ENCODE measurements at regions not wholly inside any gene's neighbourhood (a gene's known extent, or its start where the extent isn't known, plus 50 kb on each side); places are given as distances from the start of the nearest gene placed in this dataset.

DNA sequence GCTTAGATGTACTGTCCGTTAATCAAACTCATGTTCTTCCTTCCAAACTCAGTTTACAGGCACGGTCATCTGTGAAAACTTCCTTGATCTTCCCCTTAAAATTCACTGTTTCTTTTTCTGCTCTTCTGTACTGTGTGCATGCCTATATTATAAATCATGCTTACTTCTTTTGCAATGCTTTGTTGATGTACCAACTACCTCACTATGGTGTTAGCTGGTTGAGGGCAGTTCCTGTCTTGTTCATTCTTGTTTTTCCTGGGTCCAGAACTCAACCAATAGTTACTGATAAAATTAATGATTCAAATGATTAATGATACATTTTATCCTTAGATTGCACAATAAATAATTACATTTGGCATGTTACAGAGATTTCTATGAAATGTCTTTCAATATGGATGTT is 163.8 kb downstream of the CHRM3 start:
- no peak for ATAC-seq
- ChIA-PET POLR2A (no interaction called here), CTCF (no interaction called here)
- TF ChIP-seq POLR2A (IDR thresholded peaks at IDR 0.05; ENCODE audit: low read length) (no peak), NPAS2 (CRISPR knock-in tag; IDR thresholded peaks at IDR 0.05; ENCODE audit: borderline replicate concordance) (no peak), RFX5 (IDR thresholded peaks at IDR 0.05) (no peak), JUNB (IDR thresholded peaks at IDR 0.05) (no peak), FOSB (CRISPR knock-in tag; IDR thresholded peaks at IDR 0.05) (no peak), RARB (CRISPR knock-in tag; IDR thresholded peaks at IDR 0.05) (no peak), HOXB13 (CRISPR knock-in tag; IDR thresholded peaks at IDR 0.05; ENCODE audit: low read depth) (no peak), FOXS1 (CRISPR knock-in tag; IDR thresholded peaks at IDR 0.05) (no peak)
- Histone ChIP-seq H3K4me2 (no peak overlapping the region), H3K27ac (no peak overlapping the region), H3K4me1 (no peaks in the 10 kb centered on the region), H3K9me3 (no peaks in the 10 kb centered on the region), H3K4me3 (no peak overlapping the region)
- FAIRE-seq = no peak
- whole genome bisulfite sequencing (ENCODE audit: missing lambda C conversion rate) = 44% methylated on average over 2 of the region's 2 CpGs
- DNase-seq (ENCODE audit: low read depth in 1 of 2, low spot score in 1 of 2) = no peak

DNA sequence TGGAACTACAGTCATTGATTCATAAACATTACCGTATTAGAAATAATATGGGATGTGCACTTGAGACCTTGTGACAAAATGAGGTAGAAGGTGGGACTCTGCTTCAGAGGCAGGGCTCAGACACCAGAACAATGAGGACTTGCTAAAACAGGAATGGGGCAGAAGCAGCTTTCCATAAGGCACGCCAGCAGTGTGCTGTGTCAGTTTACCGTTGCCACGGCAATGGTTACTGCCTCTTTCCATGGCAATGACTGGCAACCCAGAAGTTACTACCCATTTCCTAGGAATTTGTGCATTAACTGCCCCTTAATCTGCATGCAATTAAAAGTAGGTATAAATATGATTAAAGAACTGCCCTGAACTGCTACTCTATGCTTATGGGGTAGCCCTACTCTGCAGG is 169.0 kb downstream of the CHRM3 start:
- FAIRE-seq (no peak), DNase-seq (ENCODE audit: low read depth in 1 of 2, low spot score in 1 of 2) (no peak), ATAC-seq (no peak)
- Histone ChIP-seq H3K4me3 (no peak overlapping the region), H3K4me2 (no peak overlapping the region), H3K9me3 (no peaks in the 10 kb centered on the region), H3K27ac (no peak overlapping the region), H3K4me1 (peaks cover 7% of the 10 kb centered on the region; the same call in 2 of the 3 replicates)
- TF ChIP-seq ZSCAN20 (CRISPR knock-in tag; IDR thresholded peaks at IDR 0.05) (no peak), RFX5 (IDR thresholded peaks at IDR 0.05) (peak; percentile 86)
- TF ChIP-seq, protein P1, sequence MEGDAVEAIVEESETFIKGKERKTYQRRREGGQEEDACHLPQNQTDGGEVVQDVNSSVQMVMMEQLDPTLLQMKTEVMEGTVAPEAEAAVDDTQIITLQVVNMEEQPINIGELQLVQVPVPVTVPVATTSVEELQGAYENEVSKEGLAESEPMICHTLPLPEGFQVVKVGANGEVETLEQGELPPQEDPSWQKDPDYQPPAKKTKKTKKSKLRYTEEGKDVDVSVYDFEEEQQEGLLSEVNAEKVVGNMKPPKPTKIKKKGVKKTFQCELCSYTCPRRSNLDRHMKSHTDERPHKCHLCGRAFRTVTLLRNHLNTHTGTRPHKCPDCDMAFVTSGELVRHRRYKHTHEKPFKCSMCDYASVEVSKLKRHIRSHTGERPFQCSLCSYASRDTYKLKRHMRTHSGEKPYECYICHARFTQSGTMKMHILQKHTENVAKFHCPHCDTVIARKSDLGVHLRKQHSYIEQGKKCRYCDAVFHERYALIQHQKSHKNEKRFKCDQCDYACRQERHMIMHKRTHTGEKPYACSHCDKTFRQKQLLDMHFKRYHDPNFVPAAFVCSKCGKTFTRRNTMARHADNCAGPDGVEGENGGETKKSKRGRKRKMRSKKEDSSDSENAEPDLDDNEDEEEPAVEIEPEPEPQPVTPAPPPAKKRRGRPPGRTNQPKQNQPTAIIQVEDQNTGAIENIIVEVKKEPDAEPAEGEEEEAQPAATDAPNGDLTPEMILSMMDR (IDR thresholded peaks at IDR 0.05) = no peak
- TF ChIP-seq, protein P2, sequence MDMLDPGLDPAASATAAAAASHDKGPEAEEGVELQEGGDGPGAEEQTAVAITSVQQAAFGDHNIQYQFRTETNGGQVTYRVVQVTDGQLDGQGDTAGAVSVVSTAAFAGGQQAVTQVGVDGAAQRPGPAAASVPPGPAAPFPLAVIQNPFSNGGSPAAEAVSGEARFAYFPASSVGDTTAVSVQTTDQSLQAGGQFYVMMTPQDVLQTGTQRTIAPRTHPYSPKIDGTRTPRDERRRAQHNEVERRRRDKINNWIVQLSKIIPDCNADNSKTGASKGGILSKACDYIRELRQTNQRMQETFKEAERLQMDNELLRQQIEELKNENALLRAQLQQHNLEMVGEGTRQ (IDR thresholded peaks at IDR 0.05) = no peak
- CTCF ChIA-PET = interaction anchor here (1.7 kb wide), 1 partner anchor 9 kb away, joined by 3 read pairs; no protein-coding TSS in a partner anchor
- WGBS (ENCODE audit: missing lambda C conversion rate) = 77% methylated on average over 4 of the region's 4 CpGs
- POLR2A ChIA-PET = no interaction called here

DNA sequence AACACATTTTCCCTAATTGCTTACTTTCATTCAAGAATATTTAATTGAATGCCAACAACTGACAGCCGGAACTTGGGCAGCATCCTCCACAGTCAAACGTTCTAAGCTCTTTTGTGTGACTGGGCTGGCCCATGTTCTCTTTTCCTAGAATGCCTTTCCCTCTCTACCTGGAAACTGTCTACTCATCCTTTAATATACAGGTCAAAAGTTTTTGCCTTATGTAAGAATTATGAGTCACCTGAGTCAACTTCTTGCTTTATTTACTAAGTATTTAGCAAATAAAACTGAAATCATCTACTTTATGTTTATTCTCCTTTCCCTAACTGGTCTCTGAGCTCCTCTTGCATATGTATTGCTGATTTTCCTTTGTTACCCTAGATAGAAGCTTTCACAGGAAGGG is 172.2 kb downstream of the CHRM3 start:
- ChIA-PET CTCF (no interaction called here), POLR2A (no interaction called here)
- TF ChIP-seq MAFK (IDR thresholded peaks at IDR 0.05; ENCODE audit: partially characterized antibody) = peak; percentile 32
- TF ChIP-seq HDAC2 (IDR thresholded peaks at IDR 0.05) = no peak
- peak; percentile 46; the same call in 1 of the 2 replicates for TF ChIP-seq JUNB (IDR thresholded peaks at IDR 0.05)
- no peak for TF ChIP-seq FOSL2 (IDR thresholded peaks at IDR 0.05)
- TF ChIP-seq FOSL2 (CRISPR knock-in tag; IDR thresholded peaks at IDR 0.05) = peak; percentile 61
- no peak for FAIRE-seq
- DNase-seq (ENCODE audit: low read depth in 1 of 2, low spot score in 1 of 2) = peak in 1 of 2 experiments; percentile 17
- ATAC-seq = no peak
- Histone ChIP-seq H3K4me3 (no peak overlapping the region), H3K4me2 (peak overlapping the region; percentile 63), H3K4me1 (peaks cover 7% of the 10 kb centered on the region; the same call in 2 of the 3 replicates), H3K9me3 (no peaks in the 10 kb centered on the region), H3K27ac (no peak overlapping the region)
- 20% methylated on average over 2 of the region's 2 CpGs for WGBS (ENCODE audit: missing lambda C conversion rate)

DNA sequence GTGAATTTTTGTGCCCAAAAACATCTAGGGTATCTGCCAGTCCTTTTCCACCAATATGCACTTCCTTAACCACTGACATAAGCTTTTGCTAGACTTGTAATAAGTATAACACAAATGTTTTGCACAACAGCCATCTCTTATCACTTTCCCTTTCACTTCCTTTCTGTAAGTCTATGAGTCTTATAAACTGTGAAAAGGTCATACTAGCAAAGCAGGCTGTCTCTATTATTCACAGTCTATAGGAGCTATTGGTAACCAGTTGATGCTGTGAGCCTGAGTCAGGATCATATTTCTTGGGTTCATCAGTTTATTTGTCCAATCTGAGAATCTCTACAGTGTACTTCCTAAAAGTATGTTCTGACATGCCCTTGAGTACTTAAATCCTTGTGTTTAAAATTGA is 172.6 kb downstream of the CHRM3 start:
- H3K4me2 ChIP-seq = peak overlapping the region; percentile 63
- ChIA-PET POLR2A (no interaction called here), CTCF (no interaction called here)

DNA sequence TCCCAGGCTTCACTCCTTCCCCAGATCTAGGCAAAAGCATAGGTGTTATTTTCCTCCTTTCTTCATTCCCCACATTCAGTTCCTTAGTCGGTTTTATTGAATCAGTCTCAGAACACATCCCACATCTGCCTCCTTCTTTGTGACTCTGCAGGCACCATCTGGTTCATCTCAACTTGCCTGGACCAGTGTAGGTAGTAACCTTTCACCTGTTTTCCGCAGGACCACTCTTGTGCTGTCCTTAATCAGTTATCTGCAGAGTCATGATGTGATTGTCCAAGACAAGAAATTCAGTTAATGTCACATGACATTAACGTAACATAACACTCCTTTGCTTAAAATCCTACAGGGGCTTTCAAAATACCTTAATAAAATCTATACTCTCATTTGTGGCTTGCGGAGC is 174.6 kb downstream of the CHRM3 start:
- CTCF ChIA-PET = no interaction called here
- FAIRE-seq = no peak
- TF ChIP-seq TFCP2L1 (CRISPR knock-in tag; IDR thresholded peaks at IDR 0.05) = no peak
- no peak for TF ChIP-seq MAZ (IDR thresholded peaks at IDR 0.05; ENCODE audit: borderline replicate concordance, low read depth, low read length)
- no peak for TF ChIP-seq ZC3H11A (IDR thresholded peaks at IDR 0.05)
- no peak for TF ChIP-seq CEBPB (IDR thresholded peaks at IDR 0.05)
- no peak for TF ChIP-seq FOSB (CRISPR knock-in tag; IDR thresholded peaks at IDR 0.05)
- TF ChIP-seq RARB (CRISPR knock-in tag; IDR thresholded peaks at IDR 0.05) = no peak
- no peak for TF ChIP-seq ESRRA (IDR thresholded peaks at IDR 0.05; ENCODE audit: borderline replicate concordance, low read length)
- TF ChIP-seq, protein P3, sequence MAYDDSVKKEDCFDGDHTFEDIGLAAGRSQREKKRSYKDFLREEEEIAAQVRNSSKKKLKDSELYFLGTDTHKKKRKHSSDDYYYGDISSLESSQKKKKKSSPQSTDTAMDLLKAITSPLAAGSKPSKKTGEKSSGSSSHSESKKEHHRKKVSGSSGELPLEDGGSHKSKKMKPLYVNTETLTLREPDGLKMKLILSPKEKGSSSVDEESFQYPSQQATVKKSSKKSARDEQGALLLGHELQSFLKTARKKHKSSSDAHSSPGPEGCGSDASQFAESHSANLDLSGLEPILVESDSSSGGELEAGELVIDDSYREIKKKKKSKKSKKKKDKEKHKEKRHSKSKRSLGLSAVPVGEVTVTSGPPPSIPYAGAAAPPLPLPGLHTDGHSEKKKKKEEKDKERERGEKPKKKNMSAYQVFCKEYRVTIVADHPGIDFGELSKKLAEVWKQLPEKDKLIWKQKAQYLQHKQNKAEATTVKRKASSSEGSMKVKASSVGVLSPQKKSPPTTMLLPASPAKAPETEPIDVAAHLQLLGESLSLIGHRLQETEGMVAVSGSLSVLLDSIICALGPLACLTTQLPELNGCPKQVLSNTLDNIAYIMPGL (CRISPR knock-in tag; IDR thresholded peaks at IDR 0.05; ENCODE audit: borderline replicate concordance) = no peak
- TF ChIP-seq, protein P4, sequence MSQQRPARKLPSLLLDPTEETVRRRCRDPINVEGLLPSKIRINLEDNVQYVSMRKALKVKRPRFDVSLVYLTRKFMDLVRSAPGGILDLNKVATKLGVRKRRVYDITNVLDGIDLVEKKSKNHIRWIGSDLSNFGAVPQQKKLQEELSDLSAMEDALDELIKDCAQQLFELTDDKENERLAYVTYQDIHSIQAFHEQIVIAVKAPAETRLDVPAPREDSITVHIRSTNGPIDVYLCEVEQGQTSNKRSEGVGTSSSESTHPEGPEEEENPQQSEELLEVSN (IDR thresholded peaks at IDR 0.05; ENCODE audit: borderline replicate concordance, low read depth) = no peak
- TF ChIP-seq, protein P2 (IDR thresholded peaks at IDR 0.05) = no peak
- TF ChIP-seq HDAC2 (IDR thresholded peaks at IDR 0.05) = no peak

More for the DNA sequence above, 172.6 kb downstream of the CHRM3 start:
- ATAC-seq (no peak; a peak in 1 of 6 replicates), DNase-seq (ENCODE audit: low read depth in 1 of 2, low spot score in 1 of 2) (no peak), FAIRE-seq (no peak)
- Histone ChIP-seq H3K9me3 (no peaks in the 10 kb centered on the region), H3K4me3 (no peak overlapping the region), H3K4me1 (peaks cover 7% of the 10 kb centered on the region; the same call in 2 of the 3 replicates), H3K27ac (no peak overlapping the region)
- TF ChIP-seq NR3C1 (IDR thresholded peaks at IDR 0.05) (no peak), RFX5 (IDR thresholded peaks at IDR 0.05) (no peak), HOXA7 (CRISPR knock-in tag; IDR thresholded peaks at IDR 0.05) (no peak), NPAS2 (CRISPR knock-in tag; IDR thresholded peaks at IDR 0.05; ENCODE audit: borderline replicate concordance) (no peak)

More for the DNA sequence above, 174.6 kb downstream of the CHRM3 start:
- POLR2A ChIA-PET = no interaction called here
- no peak overlapping the region for H3K4me3 ChIP-seq
- H3K4me1 ChIP-seq = peaks cover 7% of the 10 kb centered on the region; the same call in 2 of the 3 replicates
- ATAC-seq (no peak), DNase-seq (ENCODE audit: low read depth in 1 of 2, low spot score in 1 of 2) (no peak)
- WGBS (ENCODE audit: missing lambda C conversion rate) = 55% methylated on average over 4 of the region's 4 CpGs
- H3K9me3 ChIP-seq = no peaks in the 10 kb centered on the region
- H3K4me2 ChIP-seq = no peak overlapping the region
- H3K27ac ChIP-seq = no peak overlapping the region

Data from A549 (cell line).